GM23248 (cell line): ENCODE measurements at regions not wholly inside any gene's neighbourhood (a gene's known extent, or its start where the extent isn't known, plus 50 kb on each side); places are given as distances from the start of the nearest gene placed in this dataset.

Experiments used
- EZH2 ChIP-seq: fragments of 200-600 bp; sonication (generic); IDR thresholded peaks from 2 replicates; pipeline ENCODE4 v1.6.1; 2018; ENCODE audit warnings: antibody characterized with exemption, mild to moderate bottlenecking; ENCODE audit not compliant: insufficient read depth, poor library complexity, severe bottlenecking
- EZH2phosphoT487 ChIP-seq: fragments of 200-600 bp; sonication (generic); IDR thresholded peaks from 2 replicates; pipeline ENCODE4 v1.6.1; 2018; ENCODE audit warnings: antibody characterized with exemption, moderate library complexity, mild to moderate bottlenecking, low read depth; ENCODE audit not compliant: insufficient read depth

DNA sequence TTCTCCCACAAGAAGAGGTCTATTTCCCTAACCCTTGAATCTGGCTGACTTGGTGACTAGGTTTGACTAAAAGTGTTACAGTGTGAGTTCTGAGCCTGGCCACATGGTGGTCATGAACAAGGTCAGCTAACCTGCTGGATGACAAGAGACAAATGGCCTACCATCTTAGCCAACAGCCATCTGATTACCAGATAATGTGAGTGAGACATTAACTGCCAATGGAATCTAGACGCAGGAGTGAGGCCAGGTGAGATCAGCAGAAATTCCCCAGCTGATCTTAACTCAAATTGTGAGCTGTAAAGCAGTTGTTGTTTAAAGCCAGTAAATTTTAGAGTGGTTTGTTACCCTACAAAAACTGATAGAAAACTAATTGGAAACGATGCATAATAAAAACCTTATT is 320.0 kb downstream of the BRINP2 start:
- TF ChIP-seq EZH2phosphoT487 (no peak), EZH2 (no peak)
